Smooth muscle cell (in vitro differentiated cells): ENCODE measurements at regions not wholly inside any gene's neighbourhood (a gene's known extent, or its start where the extent isn't known, plus 50 kb on each side); places are given as distances from the start of the nearest gene placed in this dataset.

Experiments
- DNase-seq: peaks from one replicate; lab custom pipeline; 2025; ENCODE audit not compliant: unreplicated experiment; lab: John Stamatoyannopoulos, UW
- H2AFZ ChIP-seq: fragments of 200-600 bp; sonication (generic); 2 replicates; pipeline ENCODE4 v1.6.0; 2016; ENCODE audit warnings: antibody characterized with exemption, low read depth, mild to moderate bottlenecking
- H3F3A ChIP-seq: fragments of 200-600 bp; sonication (generic); 2 replicates; pipeline ENCODE4 v1.6.0; 2017; ENCODE audit warnings: antibody characterized with exemption, low read depth
- H3K27ac ChIP-seq: fragments of 200-600 bp; sonication (generic); 2 replicates; pipeline ENCODE4 v1.5.1; 2016; ENCODE audit warnings: low read depth, mild to moderate bottlenecking
- H3K27me3 ChIP-seq: fragments of 200-600 bp; sonication (generic); 2 replicates; pipeline ENCODE4 v1.6.1; 2016; ENCODE audit warnings: low read depth, mild to moderate bottlenecking
- H3K36me3 ChIP-seq: fragments of 200-600 bp; sonication (generic); 2 replicates; pipeline ENCODE4 v1.5.1; 2016; ENCODE audit warnings: low read depth
- H3K4me1 ChIP-seq: fragments of 200-600 bp; sonication (generic); 2 replicates; pipeline ENCODE4 v1.5.1; 2016; ENCODE audit warnings: low read depth
- H3K4me2 ChIP-seq: fragments of 200-600 bp; sonication (generic); 2 replicates; pipeline ENCODE4 v1.6.0; 2016; ENCODE audit warnings: mild to moderate bottlenecking
- H3K4me3 ChIP-seq: fragments of 200-600 bp; sonication (generic); 2 replicates; pipeline ENCODE4 v1.5.1; 2016; ENCODE audit warnings: mild to moderate bottlenecking
- H3K79me2 ChIP-seq: fragments of 200-600 bp; sonication (generic); 2 replicates; pipeline ENCODE4 v1.6.0; 2016; ENCODE audit warnings: low read depth, mild to moderate bottlenecking
- H3K9ac ChIP-seq: fragments of 200-600 bp; sonication (generic); 2 replicates; pipeline ENCODE4 v1.6.0; 2016; ENCODE audit warnings: low read depth
- H3K9me3 ChIP-seq: fragments of 200-600 bp; sonication (generic); replicated peaks from 2 replicates; pipeline ENCODE4 v1.5.1; 2016; ENCODE audit warnings: low read depth
- H4K20me1 ChIP-seq: fragments of 200-600 bp; sonication (generic); 2 replicates; pipeline ENCODE4 v1.6.0; 2016; ENCODE audit warnings: low read depth
- CTCF ChIP-seq: fragments of 200-600 bp; sonication (generic); IDR thresholded peaks from 2 replicates; pipeline ENCODE4 v1.5.1; 2017; ENCODE audit warnings: borderline replicate concordance, mild to moderate bottlenecking, antibody characterized with exemption; ENCODE audit not compliant: insufficient read depth, poor library complexity, severe bottlenecking
- WGBS: methylation state at CpG from one replicate; pipeline ENCODE4 v1.1.7; 2016; ENCODE audit warnings: low lambda C conversion rate; 5-methylcytosine and 5-hydroxymethylcytosine counted together

- TF ChIP-seq CTCF, result no peak
Observed at GRCh38 chr18:51490417-51490816, 292.9 kb upstream of the MEX3C start.

GRCh38 chr18:51490860-51491259, 293.4 kb upstream of the MEX3C start:
- no peak for TF ChIP-seq CTCF
- H3K9me3 ChIP-seq, result no peaks in the 10 kb centered on the region
- H4K20me1 ChIP-seq, result no peaks in the 10 kb centered on the region
- no peaks in the 10 kb centered on the region for H3K27me3 ChIP-seq
- no peaks in the 10 kb centered on the region for H3K4me1 ChIP-seq
- H3K4me2 ChIP-seq, result no peak overlapping the region
- DNase-seq, result no peak
- no peak overlapping the region for H2AFZ ChIP-seq
- H3K79me2 ChIP-seq, result no peaks in the 10 kb centered on the region
- H3F3A ChIP-seq, result no peaks in the 10 kb centered on the region
- H3K4me3 ChIP-seq, result no peak overlapping the region
- H3K9ac ChIP-seq, result no peak overlapping the region
- no peaks in the 10 kb centered on the region for H3K36me3 ChIP-seq
- 65% methylated on average over 3 of the region's 3 CpGs for WGBS
- no peak overlapping the region for H3K27ac ChIP-seq

More at GRCh38 chr18:51490417-51490816, 292.9 kb upstream of the MEX3C start:
- Histone ChIP-seq H3K27ac (no peak overlapping the region), H3K36me3 (no peaks in the 10 kb centered on the region), H3F3A (no peaks in the 10 kb centered on the region), H4K20me1 (no peaks in the 10 kb centered on the region), H3K79me2 (no peaks in the 10 kb centered on the region), H3K4me2 (no peak overlapping the region), H2AFZ (no peak overlapping the region), H3K9me3 (no peaks in the 10 kb centered on the region), H3K4me3 (no peak overlapping the region), H3K9ac (no peak overlapping the region), H3K27me3 (no peaks in the 10 kb centered on the region), H3K4me1 (no peaks in the 10 kb centered on the region)
- WGBS, result 94% methylated on average over 3 of the region's 3 CpGs
- DNase-seq, result no peak

GRCh38 chr18:51491678-51492372, 294.3 kb upstream of the MEX3C start:
- H3K4me3 ChIP-seq, result no peak overlapping the region
- no peaks in the 10 kb centered on the region for H3K36me3 ChIP-seq
- H3K79me2 ChIP-seq, result no peaks in the 10 kb centered on the region
- 84% methylated on average over 4 of the region's 4 CpGs for WGBS
- no peaks in the 10 kb centered on the region for H3K27me3 ChIP-seq
- DNase-seq, result no peak
- H3K9ac ChIP-seq, result no peak overlapping the region
- no peaks in the 10 kb centered on the region for H3K4me1 ChIP-seq
- TF ChIP-seq CTCF, result no peak
- H3F3A ChIP-seq, result no peaks in the 10 kb centered on the region
- no peaks in the 10 kb centered on the region for H4K20me1 ChIP-seq
- no peaks in the 10 kb centered on the region for H3K9me3 ChIP-seq
- no peak overlapping the region for H3K4me2 ChIP-seq
- no peak overlapping the region for H3K27ac ChIP-seq
- H2AFZ ChIP-seq, result no peak overlapping the region
